ENCODE measurements at regions not wholly inside any gene's neighbourhood (a gene's known extent, or its start where the extent isn't known, plus 50 kb on each side); places are given as distances from the start of the nearest gene placed in this dataset.

GRCh38 chr13:22077205-22077683, 406.4 kb downstream of the FGF9 start:
- Histone ChIP-seq H3K36me3 (ENCODE audit: insufficient read depth, low read length) (no peaks in the 10 kb centered on the region), H3K9me3 (ENCODE audit: control insufficient read depth in 1 of 2, low read length in 2 of 2) (no peaks in the 10 kb centered on the region), H3K4me3 (ENCODE audit: low read length in 2 of 2) (no peak overlapping the region), H3K4me1 (ENCODE audit: insufficient read depth, low read length) (peaks cover 40% of the 10 kb centered on the region), H3K27me3 (ENCODE audit: insufficient read depth, low read length) (no peaks in the 10 kb centered on the region), H3K27ac (ENCODE audit: low read depth, low read length) (no peak overlapping the region)
- intact Hi-C loops (cut with micrococcal nuclease): no loop called here
- H3K27me3 Mint-ChIP-seq: no peaks in the 10 kb centered on the region
- H3K4me1 Mint-ChIP-seq: peaks cover 30 to 44% (median 35%) of the 10 kb centered on the region in 4 donors
- DNase-seq: peak in 1 of 5 donors; percentile 14
- ChIA-PET CTCF (ENCODE audit: partially characterized antibody) (interaction anchor here (1.1 to 4.0 kb wide), 3 partner anchors 11 to 86 kb away, joined by 3 to 19 read pairs (median 4); no protein-coding TSS in a partner anchor), POLR2A (ENCODE audit: partially characterized antibody) (interaction anchor here (0.9 to 4.6 kb wide), 7 partner anchors 8 to 473 kb away, joined by 3 to 35 read pairs (median 3); partner anchors contain the start of gene MICU2)
- H3K9me3 Mint-ChIP-seq: peaks cover 0 to 2% (median 0%) of the 10 kb centered on the region in 8 donors
- H3K4me3 Mint-ChIP-seq: peak overlapping the region in 3 of 8 donors; percentile 21 to 58 (median 25)
- H3K36me3 Mint-ChIP-seq: no peaks in the 10 kb centered on the region
- peak overlapping the region; percentile 38 to 91 (median 58) for H3K27ac Mint-ChIP-seq

- Histone ChIP-seq H3K9me3 (ENCODE audit: control insufficient read depth in 1 of 2, low read length in 2 of 2) (no peaks in the 10 kb centered on the region), H3K36me3 (ENCODE audit: insufficient read depth, low read length) (no peaks in the 10 kb centered on the region), H3K4me1 (ENCODE audit: insufficient read depth, low read length) (peaks cover 45% of the 10 kb centered on the region), H3K4me3 (ENCODE audit: low read length in 2 of 2) (no peak overlapping the region), H3K27ac (ENCODE audit: low read depth, low read length) (no peak overlapping the region), H3K27me3 (ENCODE audit: insufficient read depth, low read length) (no peaks in the 10 kb centered on the region)
- H3K4me3 Mint-ChIP-seq: no peak overlapping the region
- H3K4me1 Mint-ChIP-seq: peaks cover 36 to 49% (median 40%) of the 10 kb centered on the region in 4 donors
- peak overlapping the region in 3 of 7 donors; percentile 16 to 65 (median 38) for H3K27ac Mint-ChIP-seq
- ChIA-PET CTCF (ENCODE audit: partially characterized antibody) (interaction anchor here (4.0 kb wide), 1 partner anchor 16 kb away, joined by 19 read pairs; no protein-coding TSS in a partner anchor), POLR2A (ENCODE audit: partially characterized antibody) (interaction anchor here (1.2 to 4.6 kb wide), 3 partner anchors 12 to 474 kb away, joined by 3 to 35 read pairs (median 12); partner anchors contain the start of gene MICU2)
- intact Hi-C loops (cut with micrococcal nuclease): no loop called here
- no peak for DNase-seq
- peaks cover 0 to 2% (median 0%) of the 10 kb centered on the region in 8 donors for H3K9me3 Mint-ChIP-seq
- H3K36me3 Mint-ChIP-seq: no peaks in the 10 kb centered on the region
- no peaks in the 10 kb centered on the region for H3K27me3 Mint-ChIP-seq
Observed at GRCh38 chr13:22077764-22078163, 406.9 kb downstream of the FGF9 start.

- Histone ChIP-seq H3K36me3 (ENCODE audit: insufficient read depth, low read length) (no peaks in the 10 kb centered on the region), H3K27ac (ENCODE audit: low read depth, low read length) (no peak overlapping the region), H3K4me1 (ENCODE audit: insufficient read depth, low read length) (peaks cover 40% of the 10 kb centered on the region), H3K27me3 (ENCODE audit: insufficient read depth, low read length) (no peaks in the 10 kb centered on the region), H3K9me3 (ENCODE audit: control insufficient read depth in 1 of 2, low read length in 2 of 2) (no peaks in the 10 kb centered on the region), H3K4me3 (ENCODE audit: low read length in 2 of 2) (no peak overlapping the region)
- no peak for DNase-seq
- ChIA-PET CTCF (ENCODE audit: partially characterized antibody) (no interaction called here), POLR2A (ENCODE audit: partially characterized antibody) (no interaction called here)
- intact Hi-C loops (cut with micrococcal nuclease): no loop called here
- Mint-ChIP-seq H3K9me3 (peaks cover 0 to 2% (median 0%) of the 10 kb centered on the region in 8 donors), H3K36me3 (no peaks in the 10 kb centered on the region), H3K27me3 (no peaks in the 10 kb centered on the region), H3K4me1 (peaks cover 34 to 40% (median 37%) of the 10 kb centered on the region in 4 donors), H3K4me3 (no peak overlapping the region), H3K27ac (peak overlapping the region in 1 of 7 donors; percentile 49)
Observed at GRCh38 chr13:22079961-22080360, 409.1 kb downstream of the FGF9 start.

GRCh38 chr13:22080832-22081231, 410.0 kb downstream of the FGF9 start:
- no peaks in the 10 kb centered on the region for H3K36me3 ChIP-seq (ENCODE audit: insufficient read depth, low read length)
- intact Hi-C loops (cut with micrococcal nuclease): no loop called here
- CTCF ChIA-PET (ENCODE audit: partially characterized antibody): no interaction called here
- POLR2A ChIA-PET (ENCODE audit: partially characterized antibody): interaction anchor here (1.1 kb wide), 1 partner anchor 27 kb away, joined by 4 read pairs; no protein-coding TSS in a partner anchor
- Mint-ChIP-seq H3K9me3 (peaks cover 0 to 2% (median 0%) of the 10 kb centered on the region in 8 donors), H3K36me3 (no peaks in the 10 kb centered on the region), H3K4me3 (no peak overlapping the region), H3K4me1 (peaks cover 35 to 46% (median 38%) of the 10 kb centered on the region in 4 donors), H3K27me3 (peaks cover 0 to 2% of the 10 kb centered on the region in 2 donors), H3K27ac (no peak overlapping the region)
- H3K27me3 ChIP-seq (ENCODE audit: insufficient read depth, low read length): no peaks in the 10 kb centered on the region
- no peak overlapping the region for H3K4me3 ChIP-seq (ENCODE audit: low read length in 2 of 2)
- H3K27ac ChIP-seq (ENCODE audit: low read depth, low read length): no peak overlapping the region
- no peak for DNase-seq
- H3K9me3 ChIP-seq (ENCODE audit: control insufficient read depth in 1 of 2, low read length in 2 of 2): no peaks in the 10 kb centered on the region
- peaks cover 40% of the 10 kb centered on the region for H3K4me1 ChIP-seq (ENCODE audit: insufficient read depth, low read length)

GRCh38 chr13:22081430-22081829, 410.6 kb downstream of the FGF9 start:
- intact Hi-C loops (cut with micrococcal nuclease): no loop called here
- peak overlapping the region in 3 of 7 donors; percentile 1 to 81 (median 39) for H3K27ac Mint-ChIP-seq
- peak overlapping the region in 1 of 8 donors; percentile 24 for H3K4me3 Mint-ChIP-seq
- CTCF ChIA-PET (ENCODE audit: partially characterized antibody): no interaction called here
- H3K36me3 ChIP-seq (ENCODE audit: insufficient read depth, low read length): no peaks in the 10 kb centered on the region
- peaks cover 0 to 2% (median 0%) of the 10 kb centered on the region in 8 donors for H3K9me3 Mint-ChIP-seq
- no peak overlapping the region for H3K4me3 ChIP-seq (ENCODE audit: low read length in 2 of 2)
- H3K4me1 Mint-ChIP-seq: peaks cover 31 to 43% (median 35%) of the 10 kb centered on the region in 4 donors
- peaks cover 0 to 2% of the 10 kb centered on the region in 2 donors for H3K27me3 Mint-ChIP-seq
- POLR2A ChIA-PET (ENCODE audit: partially characterized antibody): interaction anchor here (1.1 to 3.7 kb wide), 3 partner anchors 9 to 26 kb away, joined by 4 to 16 read pairs (median 5); no protein-coding TSS in a partner anchor
- H3K4me1 ChIP-seq (ENCODE audit: insufficient read depth, low read length): peaks cover 37% of the 10 kb centered on the region
- no peak for DNase-seq
- no peak overlapping the region for H3K27ac ChIP-seq (ENCODE audit: low read depth, low read length)
- no peaks in the 10 kb centered on the region for H3K9me3 ChIP-seq (ENCODE audit: control insufficient read depth in 1 of 2, low read length in 2 of 2)
- no peaks in the 10 kb centered on the region for H3K27me3 ChIP-seq (ENCODE audit: insufficient read depth, low read length)
- H3K36me3 Mint-ChIP-seq: no peaks in the 10 kb centered on the region

- peaks cover 31% of the 10 kb centered on the region for H3K4me1 ChIP-seq (ENCODE audit: insufficient read depth, low read length)
- Mint-ChIP-seq H3K9me3 (peaks cover 0 to 2% (median 0%) of the 10 kb centered on the region in 8 donors), H3K27me3 (peaks cover 0 to 2% of the 10 kb centered on the region in 2 donors), H3K4me3 (peak overlapping the region in 2 of 8 donors; percentile 25 to 74), H3K27ac (peak overlapping the region in 5 of 7 donors; percentile 39 to 83 (median 80)), H3K4me1 (peaks cover 27 to 37% (median 31%) of the 10 kb centered on the region in 4 donors), H3K36me3 (no peaks in the 10 kb centered on the region)
- no peaks in the 10 kb centered on the region for H3K36me3 ChIP-seq (ENCODE audit: insufficient read depth, low read length)
- no peak for DNase-seq
- no peaks in the 10 kb centered on the region for H3K9me3 ChIP-seq (ENCODE audit: control insufficient read depth in 1 of 2, low read length in 2 of 2)
- intact Hi-C loops (cut with micrococcal nuclease): no loop called here
- H3K27ac ChIP-seq (ENCODE audit: low read depth, low read length): no peak overlapping the region
- no peak overlapping the region for H3K4me3 ChIP-seq (ENCODE audit: low read length in 2 of 2)
- no peaks in the 10 kb centered on the region for H3K27me3 ChIP-seq (ENCODE audit: insufficient read depth, low read length)
- ChIA-PET CTCF (ENCODE audit: partially characterized antibody) (no interaction called here), POLR2A (ENCODE audit: partially characterized antibody) (interaction anchor here (1.1 to 3.7 kb wide), 3 partner anchors 10 to 21 kb away, joined by 3 to 16 read pairs (median 5); no protein-coding TSS in a partner anchor)
Observed at GRCh38 chr13:22082030-22082429, 411.2 kb downstream of the FGF9 start.

GRCh38 chr13:22082437-22083100, 411.7 kb downstream of the FGF9 start:
- CTCF ChIA-PET (ENCODE audit: partially characterized antibody): interaction anchor here (1.8 kb wide), 1 partner anchor 19 kb away, joined by 4 read pairs; no protein-coding TSS in a partner anchor
- H3K4me1 Mint-ChIP-seq: peaks cover 22 to 32% (median 26%) of the 10 kb centered on the region in 4 donors

More at GRCh38 chr13:22082437-22083100, 411.7 kb downstream of the FGF9 start:
- peak in 4 of 5 donors; percentile 26 to 53 (median 40) for DNase-seq
- Histone ChIP-seq H3K27me3 (ENCODE audit: insufficient read depth, low read length) (no peaks in the 10 kb centered on the region), H3K27ac (ENCODE audit: low read depth, low read length) (no peak overlapping the region), H3K4me1 (ENCODE audit: insufficient read depth, low read length) (peaks cover 26% of the 10 kb centered on the region), H3K9me3 (ENCODE audit: control insufficient read depth in 1 of 2, low read length in 2 of 2) (no peaks in the 10 kb centered on the region), H3K4me3 (ENCODE audit: low read length in 2 of 2) (no peak overlapping the region), H3K36me3 (ENCODE audit: insufficient read depth, low read length) (no peaks in the 10 kb centered on the region)
- H3K27me3 Mint-ChIP-seq: peaks cover 0 to 2% of the 10 kb centered on the region in 2 donors
- intact Hi-C loops (cut with micrococcal nuclease): no loop called here
- peak overlapping the region in 6 of 8 donors; percentile 7 to 74 (median 30) for H3K4me3 Mint-ChIP-seq
- H3K27ac Mint-ChIP-seq: peak overlapping the region in 6 of 7 donors; percentile 4 to 83 (median 66)
- H3K9me3 Mint-ChIP-seq: peaks cover 0 to 2% (median 0%) of the 10 kb centered on the region in 8 donors
- POLR2A ChIA-PET (ENCODE audit: partially characterized antibody): interaction anchor here (1.1 to 3.7 kb wide), 3 partner anchors 10 to 22 kb away, joined by 3 to 16 read pairs (median 5); no protein-coding TSS in a partner anchor
- no peaks in the 10 kb centered on the region for H3K36me3 Mint-ChIP-seq

Measured in CD4-positive, alpha-beta memory T cell (primary cell).